WTC11 (cell line): ENCODE measurements at regions not wholly inside any gene's neighbourhood (a gene's known extent, or its start where the extent isn't known, plus 50 kb on each side); places are given as distances from the start of the nearest gene placed in this dataset.

ENCODE experiments used
- ATAC-seq: fragments of 200-7000 bp; cut with Tn5 transposase; 2 replicates; pipeline ENCODE4 v1.10.0; 2021; ENCODE audit warnings: mild to moderate bottlenecking, moderate library complexity
- CTCF ChIA-PET: fragments of 300-600 bp; sonication (Branson Sonifier 250); formaldehyde crosslinking; loops from one replicate; lab custom pipeline; 2021; ENCODE audit warnings: antibody characterized with exemption; lab: Charles Lee
- POLR2A ChIA-PET: fragments of 350-600 bp; sonication (Branson Sonifier 250); formaldehyde crosslinking; loops from one replicate; lab custom pipeline; 2021; ENCODE audit warnings: antibody characterized with exemption; lab: Charles Lee
- DNase-seq: peaks from one replicate; pipeline ENCODE4 v3.0.0; 2021; ENCODE audit warnings: low spot score
- H3K27ac Mint-ChIP-seq: 2 replicates; pipeline ENCODE4 v1.8.0; 2021; ENCODE audit warnings: mixed read lengths
- H3K27me3 Mint-ChIP-seq: 2 replicates; pipeline ENCODE4 v1.8.0; 2021; ENCODE audit warnings: low read depth, mild to moderate bottlenecking, moderate library complexity, mixed read lengths
- H3K36me3 Mint-ChIP-seq: 2 replicates; pipeline ENCODE4 v1.8.0; 2021; ENCODE audit warnings: mixed read lengths
- H3K4me1 Mint-ChIP-seq: 2 replicates; pipeline ENCODE4 v1.8.0; 2022; ENCODE audit warnings: mixed read lengths
- H3K4me3 Mint-ChIP-seq: 2 replicates; pipeline ENCODE4 v1.8.0; 2021; ENCODE audit warnings: mild to moderate bottlenecking, moderate library complexity, mixed read lengths
- H3K9me3 Mint-ChIP-seq: 2 replicates; pipeline ENCODE4 v1.8.0; 2021; ENCODE audit warnings: mixed read lengths
- AFF4 ChIP-seq: sonication (generic); formaldehyde crosslinking; IDR thresholded peaks from 2 replicates; pipeline ENCODE4 v1.8.1; 2023; ENCODE audit warnings: mild to moderate bottlenecking, missing genetic modification reagents, borderline replicate concordance
- FOXJ3 ChIP-seq: sonication (generic); formaldehyde crosslinking; IDR thresholded peaks from 2 replicates; pipeline ENCODE4 v1.9.0; 2021; ENCODE audit warnings: missing genetic modification reagents, mild to moderate bottlenecking, borderline replicate concordance
- FOXK1 ChIP-seq: sonication (generic); formaldehyde crosslinking; IDR thresholded peaks from 2 replicates; pipeline ENCODE4 v1.8.0; 2022; ENCODE audit warnings: mild to moderate bottlenecking, moderate library complexity, missing genetic modification reagents
- GABPB1 ChIP-seq: sonication (generic); formaldehyde crosslinking; IDR thresholded peaks from 2 replicates; pipeline ENCODE4 v1.8.1; 2023; ENCODE audit warnings: mild to moderate bottlenecking, missing genetic modification reagents
- GRHL2 ChIP-seq: fragments of 250-450 bp; sonication (Bioruptor Pico); IDR thresholded peaks from 2 replicates; pipeline ENCODE4 v1.8.0; 2022; ENCODE audit warnings: mild to moderate bottlenecking, moderate library complexity; ENCODE audit not compliant: insufficient replicate concordance, severe bottlenecking
- NFE2L1 ChIP-seq: sonication (generic); formaldehyde crosslinking; IDR thresholded peaks from 2 replicates; pipeline ENCODE4 v1.8.1; 2023; ENCODE audit warnings: missing genetic modification reagents
- NR2C2 ChIP-seq: sonication (generic); formaldehyde crosslinking; IDR thresholded peaks from 2 replicates; pipeline ENCODE4 v1.8.0; 2022; ENCODE audit warnings: mild to moderate bottlenecking, missing genetic modification reagents
- PREB ChIP-seq: sonication (generic); formaldehyde crosslinking; IDR thresholded peaks from 2 replicates; pipeline ENCODE4 v1.8.1; 2022; ENCODE audit warnings: mild to moderate bottlenecking, missing genetic modification reagents, moderate library complexity, borderline replicate concordance
- SOX15 ChIP-seq: fragments of 250-450 bp; sonication (Bioruptor Pico); IDR thresholded peaks from 2 replicates; pipeline ENCODE4 v1.9.0; 2021; ENCODE audit warnings: mild to moderate bottlenecking
- TCF7 ChIP-seq: sonication (generic); formaldehyde crosslinking; IDR thresholded peaks from 2 replicates; pipeline ENCODE4 v1.8.0; 2022; ENCODE audit warnings: mild to moderate bottlenecking, low read depth, missing genetic modification reagents, moderate library complexity
- TEAD4 ChIP-seq: sonication (generic); formaldehyde crosslinking; IDR thresholded peaks from 2 replicates; pipeline ENCODE4 v1.8.0; 2022; ENCODE audit warnings: mild to moderate bottlenecking, missing genetic modification reagents
- ZMAT4 ChIP-seq: fragments of 250-450 bp; sonication (Bioruptor Pico); IDR thresholded peaks from 2 replicates; pipeline ENCODE4 v1.9.0; 2021; ENCODE audit warnings: mild to moderate bottlenecking
- ZNF317 ChIP-seq: sonication (generic); formaldehyde crosslinking; IDR thresholded peaks from 2 replicates; pipeline ENCODE4 v1.8.1; 2023; ENCODE audit warnings: low read depth, mild to moderate bottlenecking, moderate library complexity, missing genetic modification reagents, borderline replicate concordance
- ZNF423 ChIP-seq: fragments of 250-450 bp; sonication (Bioruptor Pico); IDR thresholded peaks from 2 replicates; pipeline ENCODE4 v2.1.2; 2022; ENCODE audit warnings: mild to moderate bottlenecking, moderate library complexity
- TF ChIP-seq, protein P1 (sequence below): sonication (generic); formaldehyde crosslinking; IDR thresholded peaks from 2 replicates; pipeline ENCODE4 v1.8.0; 2022; ENCODE audit warnings: missing genetic modification reagents
- TF ChIP-seq, protein P2 (sequence below): fragments of 250-450 bp; sonication (Bioruptor Pico); IDR thresholded peaks from 2 replicates; pipeline ENCODE4 v1.9.0; 2021; ENCODE audit warnings: moderate library complexity, mild to moderate bottlenecking, inconsistent platforms, borderline replicate concordance
- TF ChIP-seq, protein P3 (sequence below): sonication (generic); formaldehyde crosslinking; conservative IDR thresholded peaks from 2 replicates; pipeline ENCODE4 v1.8.1; 2022; ENCODE audit warnings: mild to moderate bottlenecking, missing genetic modification reagents
- TF ChIP-seq, protein P4 (sequence below): sonication (generic); formaldehyde crosslinking; IDR thresholded peaks from 2 replicates; pipeline ENCODE4 v1.8.1; 2023; ENCODE audit warnings: mild to moderate bottlenecking, missing genetic modification reagents, moderate library complexity

- TF ChIP-seq, protein P1, sequence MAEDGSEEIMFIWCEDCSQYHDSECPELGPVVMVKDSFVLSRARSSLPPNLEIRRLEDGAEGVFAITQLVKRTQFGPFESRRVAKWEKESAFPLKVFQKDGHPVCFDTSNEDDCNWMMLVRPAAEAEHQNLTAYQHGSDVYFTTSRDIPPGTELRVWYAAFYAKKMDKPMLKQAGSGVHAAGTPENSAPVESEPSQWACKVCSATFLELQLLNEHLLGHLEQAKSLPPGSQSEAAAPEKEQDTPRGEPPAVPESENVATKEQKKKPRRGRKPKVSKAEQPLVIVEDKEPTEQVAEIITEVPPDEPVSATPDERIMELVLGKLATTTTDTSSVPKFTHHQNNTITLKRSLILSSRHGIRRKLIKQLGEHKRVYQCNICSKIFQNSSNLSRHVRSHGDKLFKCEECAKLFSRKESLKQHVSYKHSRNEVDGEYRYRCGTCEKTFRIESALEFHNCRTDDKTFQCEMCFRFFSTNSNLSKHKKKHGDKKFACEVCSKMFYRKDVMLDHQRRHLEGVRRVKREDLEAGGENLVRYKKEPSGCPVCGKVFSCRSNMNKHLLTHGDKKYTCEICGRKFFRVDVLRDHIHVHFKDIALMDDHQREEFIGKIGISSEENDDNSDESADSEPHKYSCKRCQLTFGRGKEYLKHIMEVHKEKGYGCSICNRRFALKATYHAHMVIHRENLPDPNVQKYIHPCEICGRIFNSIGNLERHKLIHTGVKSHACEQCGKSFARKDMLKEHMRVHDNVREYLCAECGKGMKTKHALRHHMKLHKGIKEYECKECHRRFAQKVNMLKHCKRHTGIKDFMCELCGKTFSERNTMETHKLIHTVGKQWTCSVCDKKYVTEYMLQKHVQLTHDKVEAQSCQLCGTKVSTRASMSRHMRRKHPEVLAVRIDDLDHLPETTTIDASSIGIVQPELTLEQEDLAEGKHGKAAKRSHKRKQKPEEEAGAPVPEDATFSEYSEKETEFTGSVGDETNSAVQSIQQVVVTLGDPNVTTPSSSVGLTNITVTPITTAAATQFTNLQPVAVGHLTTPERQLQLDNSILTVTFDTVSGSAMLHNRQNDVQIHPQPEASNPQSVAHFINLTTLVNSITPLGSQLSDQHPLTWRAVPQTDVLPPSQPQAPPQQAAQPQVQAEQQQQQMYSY (CRISPR knock-in tag) = no peak
- TF ChIP-seq AFF4 (CRISPR knock-in tag) = no peak
- TF ChIP-seq, protein P2, sequence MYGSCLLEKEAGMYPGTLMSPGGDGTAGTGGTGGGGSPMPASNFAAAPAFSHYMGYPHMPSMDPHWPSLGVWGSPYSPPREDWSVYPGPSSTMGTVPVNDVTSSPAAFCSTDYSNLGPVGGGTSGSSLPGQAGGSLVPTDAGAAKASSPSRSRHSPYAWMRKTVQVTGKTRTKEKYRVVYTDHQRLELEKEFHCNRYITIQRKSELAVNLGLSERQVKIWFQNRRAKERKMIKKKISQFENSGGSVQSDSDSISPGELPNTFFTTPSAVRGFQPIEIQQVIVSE = no peak
- TF ChIP-seq, all 79 proteins: peak for 0
Measured at GRCh38 chr3:40737343-40737742, 212.6 kb downstream of the ZNF621 start (continued).

GRCh38 chr3:40739971-40740370, 215.2 kb downstream of the ZNF621 start:
- no peak for TF ChIP-seq TCF7
- TF ChIP-seq, protein P3, sequence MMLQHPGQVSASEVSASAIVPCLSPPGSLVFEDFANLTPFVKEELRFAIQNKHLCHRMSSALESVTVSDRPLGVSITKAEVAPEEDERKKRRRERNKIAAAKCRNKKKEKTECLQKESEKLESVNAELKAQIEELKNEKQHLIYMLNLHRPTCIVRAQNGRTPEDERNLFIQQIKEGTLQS (CRISPR knock-in tag) = no peak
- POLR2A ChIA-PET = no interaction called here
- no peak for DNase-seq
- no peak for ATAC-seq
- Mint-ChIP-seq H3K27me3 (no peaks in the 10 kb centered on the region), H3K4me3 (no peak overlapping the region), H3K27ac (no peak overlapping the region), H3K4me1 (peaks cover 32% of the 10 kb centered on the region), H3K36me3 (no peaks in the 10 kb centered on the region), H3K9me3 (no peaks in the 10 kb centered on the region; the same call in 1 of the 2 replicates)
- CTCF ChIA-PET = no interaction called here

DNA sequence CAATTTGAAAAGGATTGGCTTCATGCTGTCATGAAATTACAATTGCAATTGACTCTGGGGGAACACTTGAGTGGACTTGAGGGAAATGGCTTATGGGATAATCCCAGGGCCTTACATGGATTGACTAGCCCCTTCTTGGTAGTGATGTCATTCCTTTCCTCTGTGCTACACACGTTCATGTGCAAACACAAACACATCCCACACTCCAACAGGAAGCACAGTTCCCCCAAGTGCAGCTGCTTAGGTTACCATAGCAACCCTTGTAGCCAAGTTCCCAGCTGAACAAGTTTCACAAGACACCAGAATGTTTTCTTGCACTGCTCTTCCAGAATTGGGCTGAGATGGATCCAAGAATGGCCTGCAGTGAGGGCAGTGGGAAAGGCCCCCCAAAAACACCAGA, 217.0 kb downstream of the ZNF621 start:
- DNase-seq = no peak
- no peaks in the 10 kb centered on the region for H3K36me3 Mint-ChIP-seq
- H3K9me3 Mint-ChIP-seq = no peaks in the 10 kb centered on the region; the same call in 1 of the 2 replicates
- CTCF ChIA-PET = interaction anchor here (1.4 kb wide), 1 partner anchor 161 kb away, joined by 3 read pairs; no protein-coding TSS in a partner anchor
- no peaks in the 10 kb centered on the region for H3K27me3 Mint-ChIP-seq
- no peak overlapping the region for H3K27ac Mint-ChIP-seq
- H3K4me1 Mint-ChIP-seq = peaks cover 32% of the 10 kb centered on the region
- ATAC-seq = no peak
- TF ChIP-seq GRHL2 (CRISPR knock-in tag) (no peak), GABPB1 (no peak), FOXJ3 (CRISPR knock-in tag) (no peak), FOXK1 (CRISPR knock-in tag) (no peak)
- TF ChIP-seq, all 79 proteins: peak for 0
- POLR2A ChIA-PET = no interaction called here
- H3K4me3 Mint-ChIP-seq = no peak overlapping the region

GRCh38 chr3:40745381-40746106, 220.8 kb downstream of the ZNF621 start:
- no peak for ATAC-seq
- POLR2A ChIA-PET = no interaction called here
- no peaks in the 10 kb centered on the region for H3K27me3 Mint-ChIP-seq
- H3K9me3 Mint-ChIP-seq = no peaks in the 10 kb centered on the region
- peaks cover 30% of the 10 kb centered on the region for H3K4me1 Mint-ChIP-seq
- CTCF ChIA-PET = no interaction called here
- no peaks in the 10 kb centered on the region for H3K36me3 Mint-ChIP-seq
- H3K4me3 Mint-ChIP-seq = no peak overlapping the region
- DNase-seq = no peak
- H3K27ac Mint-ChIP-seq = no peak overlapping the region
- TF ChIP-seq, protein P4, sequence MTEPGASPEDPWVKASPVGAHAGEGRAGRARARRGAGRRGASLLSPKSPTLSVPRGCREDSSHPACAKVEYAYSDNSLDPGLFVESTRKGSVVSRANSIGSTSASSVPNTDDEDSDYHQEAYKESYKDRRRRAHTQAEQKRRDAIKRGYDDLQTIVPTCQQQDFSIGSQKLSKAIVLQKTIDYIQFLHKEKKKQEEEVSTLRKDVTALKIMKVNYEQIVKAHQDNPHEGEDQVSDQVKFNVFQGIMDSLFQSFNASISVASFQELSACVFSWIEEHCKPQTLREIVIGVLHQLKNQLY (CRISPR knock-in tag) = no peak
- no peak for TF ChIP-seq GABPB1
- no peak for TF ChIP-seq TEAD4
- no peak for TF ChIP-seq ZNF423 (CRISPR knock-in tag)
- no peak for TF ChIP-seq ZMAT4 (CRISPR knock-in tag)
- TF ChIP-seq PREB (CRISPR knock-in tag) = no peak
- TF ChIP-seq ZNF317 (CRISPR knock-in tag) = no peak
- TF ChIP-seq SOX15 (CRISPR knock-in tag) = no peak
- TF ChIP-seq NR2C2 = no peak
- TF ChIP-seq NFE2L1 (CRISPR knock-in tag) = no peak
